GM13976 (cell line): ENCODE measurements at regions not wholly inside any gene's neighbourhood (a gene's known extent, or its start where the extent isn't known, plus 50 kb on each side); places are given as distances from the start of the nearest gene placed in this dataset.

Experiments used
- DNase-seq: peaks from one replicate; pipeline ENCODE4 v3.0.0; 2012; ENCODE audit warnings: low spot score
- CTCF ChIP-seq: IDR thresholded peaks from 2 replicates; pipeline ENCODE4 v1.5.1; 2012; ENCODE audit warnings: borderline replicate concordance, mild to moderate bottlenecking; ENCODE audit not compliant: insufficient read depth; ENCODE audit errors: extremely low read depth, missing control alignments, control extremely low read depth
- in situ Hi-C: fragments of 300-500 bp; cut with MboI; formaldehyde crosslinking; loops from one replicate; pipeline ENCODE4 v1.12.0; 2022; ENCODE audit warnings: low sequenced_read_pairs, mixed read lengths, inconsistent platforms; ENCODE audit not compliant: unreplicated experiment

- TF ChIP-seq CTCF: no peak
- no peak for DNase-seq
- in situ Hi-C loops: no loop called here
These were observed 227.4 kb upstream of the CDH7 start for GRCh38 chr18:65523461-65523860.

GRCh38 chr18:65522907-65523306 lies 227.9 kb upstream of the CDH7 start:
- DNase-seq: no peak
- no peak for TF ChIP-seq CTCF

GRCh38 chr18:65516209-65516608 lies 234.6 kb upstream of the CDH7 start:
- in situ Hi-C loops: no loop called here
- TF ChIP-seq CTCF: no peak
- no peak for DNase-seq

More at GRCh38 chr18:65522907-65523306, 227.9 kb upstream of the CDH7 start:
- in situ Hi-C loops: no loop called here

GRCh38 chr18:65498605-65499004 lies 252.2 kb upstream of the CDH7 start:
- in situ Hi-C loops: no loop called here
- TF ChIP-seq CTCF: no peak
- DNase-seq: no peak

- DNase-seq: no peak
- in situ Hi-C loops: no loop called here
- no peak for TF ChIP-seq CTCF
These were observed 263.2 kb upstream of the CDH7 start for GRCh38 chr18:65487569-65487968.

GRCh38 chr18:65477455-65477854 lies 273.4 kb upstream of the CDH7 start:
- DNase-seq: no peak
- no peak for TF ChIP-seq CTCF
- in situ Hi-C loops: no loop called here

GRCh38 chr18:65468881-65469280 lies 281.9 kb upstream of the CDH7 start:
- in situ Hi-C loops: no loop called here

More at GRCh38 chr18:65468881-65469280, 281.9 kb upstream of the CDH7 start:
- no peak for TF ChIP-seq CTCF
- DNase-seq: no peak
